ENCODE measurements at regions not wholly inside any gene's neighbourhood (a gene's known extent, or its start where the extent isn't known, plus 50 kb on each side); places are given as distances from the start of the nearest gene placed in this dataset.

GRCh38 chr18:39527465-39527864, 1961.9 kb upstream of the CELF4 start:
- Histone ChIP-seq H3K36me3 (ENCODE audit: control insufficient read depth, insufficient read depth, low read length) (no peaks in the 10 kb centered on the region), H3K9me3 (no peaks in the 10 kb centered on the region), H3K27me3 (replicated peaks; ENCODE audit: control insufficient read depth, insufficient read depth, low read length) (no peaks in the 10 kb centered on the region), H3K4me3 (ENCODE audit: low read depth, low read length) (no peak overlapping the region), H3K4me1 (peaks cover 16% of the 10 kb centered on the region)
- ChIA-PET CTCF (no interaction called here), POLR2A (no interaction called here)
- intact Hi-C loops (cut with micrococcal nuclease; ENCODE audit: unreplicated experiment): no loop called here
- Mint-ChIP-seq H3K4me1 (ENCODE audit: low read depth, unreplicated experiment) (no peaks in the 10 kb centered on the region), H3K27me3 (ENCODE audit: insufficient read depth, unreplicated experiment) (no peaks in the 10 kb centered on the region), H3K4me3 (ENCODE audit: unreplicated experiment) (no peak overlapping the region), H3K36me3 (ENCODE audit: insufficient read depth, unreplicated experiment) (no peaks in the 10 kb centered on the region), H3K9me3 (ENCODE audit: unreplicated experiment) (no peaks in the 10 kb centered on the region), H3K27ac (ENCODE audit: unreplicated experiment) (no peak overlapping the region)
- DNase-seq: no peak
- no TSS peak for BruUV-seq (replicated peaks)
- TF ChIP-seq CTCF (IDR thresholded peaks at IDR 0.05; ENCODE audit: insufficient read depth in 1 of 2, low read depth in 1 of 2, low read length in 1 of 2, severe bottlenecking in 1 of 2, unreplicated experiment in 1 of 2): no peak

GRCh38 chr18:39524370-39524769, 1958.8 kb upstream of the CELF4 start:
- ChIA-PET POLR2A (no interaction called here), CTCF (no interaction called here)
- Mint-ChIP-seq H3K27me3 (ENCODE audit: insufficient read depth, unreplicated experiment) (no peaks in the 10 kb centered on the region), H3K4me3 (ENCODE audit: unreplicated experiment) (no peak overlapping the region), H3K9me3 (ENCODE audit: unreplicated experiment) (no peaks in the 10 kb centered on the region), H3K27ac (ENCODE audit: unreplicated experiment) (no peak overlapping the region), H3K36me3 (ENCODE audit: insufficient read depth, unreplicated experiment) (no peaks in the 10 kb centered on the region), H3K4me1 (ENCODE audit: low read depth, unreplicated experiment) (peaks cover 1% of the 10 kb centered on the region)
- H3K4me3 ChIP-seq (ENCODE audit: low read depth, low read length): no peak overlapping the region
- TF ChIP-seq CTCF (IDR thresholded peaks at IDR 0.05; ENCODE audit: insufficient read depth in 1 of 2, low read depth in 1 of 2, low read length in 1 of 2, severe bottlenecking in 1 of 2, unreplicated experiment in 1 of 2): no peak
- intact Hi-C loops (cut with micrococcal nuclease; ENCODE audit: unreplicated experiment): no loop called here
- no peaks in the 10 kb centered on the region for H3K36me3 ChIP-seq (ENCODE audit: control insufficient read depth, insufficient read depth, low read length)
- no peaks in the 10 kb centered on the region for H3K9me3 ChIP-seq
- BruUV-seq (replicated peaks): no TSS peak
- peaks cover 16% of the 10 kb centered on the region for H3K4me1 ChIP-seq
- H3K27me3 ChIP-seq (replicated peaks; ENCODE audit: control insufficient read depth, insufficient read depth, low read length): no peaks in the 10 kb centered on the region
- no peak for DNase-seq

- Mint-ChIP-seq H3K27ac (ENCODE audit: unreplicated experiment) (peak overlapping the region; percentile 38), H3K4me1 (ENCODE audit: low read depth, unreplicated experiment) (peaks cover 7% of the 10 kb centered on the region), H3K36me3 (ENCODE audit: insufficient read depth, unreplicated experiment) (no peaks in the 10 kb centered on the region), H3K27me3 (ENCODE audit: insufficient read depth, unreplicated experiment) (no peaks in the 10 kb centered on the region), H3K9me3 (ENCODE audit: unreplicated experiment) (no peaks in the 10 kb centered on the region), H3K4me3 (ENCODE audit: unreplicated experiment) (no peak overlapping the region)
- H3K27me3 ChIP-seq (replicated peaks; ENCODE audit: control insufficient read depth, insufficient read depth, low read length): no peaks in the 10 kb centered on the region
- BruUV-seq (replicated peaks): no TSS peak
- intact Hi-C loops (cut with micrococcal nuclease; ENCODE audit: unreplicated experiment): loop anchor here (2.0 kb wide), 1 partner anchor 28 kb away; no protein-coding TSS in a partner anchor
- no peak for TF ChIP-seq CTCF (IDR thresholded peaks at IDR 0.05; ENCODE audit: insufficient read depth in 1 of 2, low read depth in 1 of 2, low read length in 1 of 2, severe bottlenecking in 1 of 2, unreplicated experiment in 1 of 2)
- no peak overlapping the region for H3K4me3 ChIP-seq (ENCODE audit: low read depth, low read length)
- ChIA-PET POLR2A (no interaction called here), CTCF (no interaction called here)
- H3K9me3 ChIP-seq: no peaks in the 10 kb centered on the region
- peaks cover 16% of the 10 kb centered on the region for H3K4me1 ChIP-seq
- no peaks in the 10 kb centered on the region for H3K36me3 ChIP-seq (ENCODE audit: control insufficient read depth, insufficient read depth, low read length)
- peak; percentile 42 to 52 for DNase-seq
Observed at GRCh38 chr18:39523281-39523680, 1957.7 kb upstream of the CELF4 start.

Data from Caco-2 (cell line).